WTC11 (cell line): ENCODE measurements at regions not wholly inside any gene's neighbourhood (a gene's known extent, or its start where the extent isn't known, plus 50 kb on each side); places are given as distances from the start of the nearest gene placed in this dataset.

Experiments used
- SP1 ChIP-seq: sonication (generic); formaldehyde crosslinking; conservative IDR thresholded peaks from 2 replicates; pipeline ENCODE4 v1.8.1; 2022; ENCODE audit warnings: missing genetic modification reagents
- TF ChIP-seq, protein P1 (sequence below): fragments of 200-600 bp; IDR thresholded peaks from 2 replicates; pipeline ENCODE4 v1.8.0; 2022; ENCODE audit warnings: antibody characterized with exemption
- TF ChIP-seq, protein P2 (sequence below): sonication (generic); formaldehyde crosslinking; IDR thresholded peaks from 2 replicates; pipeline ENCODE4 v1.8.1; 2022; ENCODE audit warnings: missing genetic modification reagents, borderline replicate concordance

DNA sequence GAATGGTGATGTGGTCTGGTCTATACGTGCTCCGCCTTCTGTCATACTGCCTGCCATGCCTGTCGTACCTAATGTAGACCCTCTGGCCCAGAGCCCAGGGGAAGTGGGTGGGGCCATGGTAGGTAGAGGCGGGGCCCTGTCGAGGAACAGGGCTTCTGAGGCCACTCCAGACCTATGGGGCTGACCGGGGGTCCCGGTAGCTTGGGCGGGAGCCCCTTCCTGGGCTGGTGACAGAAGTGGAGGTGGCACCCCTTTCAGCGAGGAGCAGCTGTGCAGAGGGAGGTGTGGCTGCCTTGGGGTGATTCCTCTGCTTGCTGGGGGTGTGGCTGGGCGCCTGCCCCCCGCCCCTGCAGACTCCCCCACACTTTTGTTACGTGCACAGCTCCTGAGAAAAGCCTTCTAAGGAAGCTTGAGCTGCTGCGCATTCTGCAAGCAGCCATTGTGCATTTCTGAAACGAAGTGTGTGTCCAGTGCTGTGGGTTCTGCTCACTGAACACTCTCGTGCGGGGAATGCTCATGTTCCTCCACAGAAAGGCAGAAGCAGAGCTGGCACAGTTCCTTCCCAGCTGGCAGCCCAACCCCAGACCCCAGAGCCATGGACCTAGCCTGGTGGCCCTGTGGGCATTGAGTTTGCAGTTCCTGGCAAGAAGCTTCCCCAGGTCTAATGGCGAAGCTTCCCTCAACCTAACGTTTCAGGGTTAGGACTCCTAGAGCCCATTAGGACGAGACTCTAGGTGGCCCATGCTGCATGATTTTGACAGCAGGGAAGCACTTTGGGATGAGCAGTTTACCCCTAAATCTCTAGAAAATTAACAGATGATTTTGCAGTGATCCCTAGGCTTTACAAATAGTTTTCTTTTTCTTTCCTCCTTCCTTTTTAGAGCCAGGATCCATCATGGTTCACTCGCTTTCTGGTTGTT is 72.7 kb upstream of the HGFAC start:
- TF ChIP-seq, protein P1, sequence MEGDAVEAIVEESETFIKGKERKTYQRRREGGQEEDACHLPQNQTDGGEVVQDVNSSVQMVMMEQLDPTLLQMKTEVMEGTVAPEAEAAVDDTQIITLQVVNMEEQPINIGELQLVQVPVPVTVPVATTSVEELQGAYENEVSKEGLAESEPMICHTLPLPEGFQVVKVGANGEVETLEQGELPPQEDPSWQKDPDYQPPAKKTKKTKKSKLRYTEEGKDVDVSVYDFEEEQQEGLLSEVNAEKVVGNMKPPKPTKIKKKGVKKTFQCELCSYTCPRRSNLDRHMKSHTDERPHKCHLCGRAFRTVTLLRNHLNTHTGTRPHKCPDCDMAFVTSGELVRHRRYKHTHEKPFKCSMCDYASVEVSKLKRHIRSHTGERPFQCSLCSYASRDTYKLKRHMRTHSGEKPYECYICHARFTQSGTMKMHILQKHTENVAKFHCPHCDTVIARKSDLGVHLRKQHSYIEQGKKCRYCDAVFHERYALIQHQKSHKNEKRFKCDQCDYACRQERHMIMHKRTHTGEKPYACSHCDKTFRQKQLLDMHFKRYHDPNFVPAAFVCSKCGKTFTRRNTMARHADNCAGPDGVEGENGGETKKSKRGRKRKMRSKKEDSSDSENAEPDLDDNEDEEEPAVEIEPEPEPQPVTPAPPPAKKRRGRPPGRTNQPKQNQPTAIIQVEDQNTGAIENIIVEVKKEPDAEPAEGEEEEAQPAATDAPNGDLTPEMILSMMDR, result no peak
- TF ChIP-seq, protein P2, sequence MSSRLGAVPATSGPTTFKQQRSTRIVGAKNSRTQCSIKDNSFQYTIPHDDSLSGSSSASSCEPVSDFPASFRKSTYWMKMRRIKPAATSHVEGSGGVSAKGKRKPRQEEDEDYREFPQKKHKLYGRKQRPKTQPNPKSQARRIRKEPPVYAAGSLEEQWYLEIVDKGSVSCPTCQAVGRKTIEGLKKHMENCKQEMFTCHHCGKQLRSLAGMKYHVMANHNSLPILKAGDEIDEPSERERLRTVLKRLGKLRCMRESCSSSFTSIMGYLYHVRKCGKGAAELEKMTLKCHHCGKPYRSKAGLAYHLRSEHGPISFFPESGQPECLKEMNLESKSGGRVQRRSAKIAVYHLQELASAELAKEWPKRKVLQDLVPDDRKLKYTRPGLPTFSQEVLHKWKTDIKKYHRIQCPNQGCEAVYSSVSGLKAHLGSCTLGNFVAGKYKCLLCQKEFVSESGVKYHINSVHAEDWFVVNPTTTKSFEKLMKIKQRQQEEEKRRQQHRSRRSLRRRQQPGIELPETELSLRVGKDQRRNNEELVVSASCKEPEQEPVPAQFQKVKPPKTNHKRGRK (CRISPR knock-in tag), result no peak
- TF ChIP-seq SP1 (CRISPR knock-in tag), result no peak
